GM21390 (cell line): ENCODE measurements at regions not wholly inside any gene's neighbourhood (a gene's known extent, or its start where the extent isn't known, plus 50 kb on each side); places are given as distances from the start of the nearest gene placed in this dataset.

Source experiments
- ATAC-seq: cut with Tn5 transposase; IDR thresholded peaks from one replicate; pipeline ENCODE4 v1.9.1; 2021; ENCODE audit not compliant: unreplicated experiment

- ATAC-seq, result no peak
These were observed 858.1 kb downstream of the TRIB2 start for GRCh38 chr2:13574831-13575230.

- no peak for ATAC-seq
These were observed 859.8 kb downstream of the TRIB2 start for GRCh38 chr2:13576406-13577036.

- ATAC-seq, result no peak
These were observed 861.8 kb downstream of the TRIB2 start for GRCh38 chr2:13578547-13578946.

GRCh38 chr2:13581471-13581870, 864.7 kb downstream of the TRIB2 start:
- ATAC-seq, result no peak

GRCh38 chr2:13583609-13584008, 866.9 kb downstream of the TRIB2 start:
- ATAC-seq, result no peak

- no peak for ATAC-seq
These were observed 867.3 kb downstream of the TRIB2 start for GRCh38 chr2:13584020-13584419.

GRCh38 chr2:13585732-13586131, 869.0 kb downstream of the TRIB2 start:
- no peak for ATAC-seq

- no peak for ATAC-seq
These were observed 879.5 kb downstream of the TRIB2 start for GRCh38 chr2:13596233-13596632.

GRCh38 chr2:13597176-13597575, 880.4 kb downstream of the TRIB2 start:
- ATAC-seq, result no peak

GRCh38 chr2:13601506-13601905, 884.8 kb downstream of the TRIB2 start:
- no peak for ATAC-seq

GRCh38 chr2:13604951-13605661, 888.4 kb downstream of the TRIB2 start:
- ATAC-seq, result no peak

- peak; percentile 63 for ATAC-seq
These were observed 890.4 kb downstream of the TRIB2 start for GRCh38 chr2:13607139-13607538.

GRCh38 chr2:13611939-13612338, 895.2 kb downstream of the TRIB2 start:
- ATAC-seq, result no peak

GRCh38 chr2:13616059-13616458, 899.3 kb downstream of the TRIB2 start:
- no peak for ATAC-seq

GRCh38 chr2:13616616-13617015, 899.9 kb downstream of the TRIB2 start:
- ATAC-seq, result no peak

- no peak for ATAC-seq
These were observed 911.4 kb downstream of the TRIB2 start for GRCh38 chr2:13628122-13628521.

- no peak for ATAC-seq
These were observed 921.4 kb downstream of the TRIB2 start for GRCh38 chr2:13638181-13638580.

GRCh38 chr2:13649918-13650317, 933.2 kb downstream of the TRIB2 start:
- ATAC-seq, result no peak

GRCh38 chr2:13650586-13651180, 933.9 kb downstream of the TRIB2 start:
- no peak for ATAC-seq

- peak; percentile 73 for ATAC-seq
These were observed 935.0 kb downstream of the TRIB2 start for GRCh38 chr2:13651684-13652131.

- ATAC-seq, result peak; percentile 42
These were observed 936.0 kb downstream of the TRIB2 start for GRCh38 chr2:13652531-13653313.
